Stimulated activated CD8-positive, alpha-beta memory T cell treated with anti-CD3 and anti-CD28 coated beads, Interleukin-4, amount 100 ng/mL, for 4 hours (primary cell): ENCODE measurements at regions not wholly inside any gene's neighbourhood (a gene's known extent, or its start where the extent isn't known, plus 50 kb on each side); places are given as distances from the start of the nearest gene placed in this dataset.

Experiments
- DNase-seq, 2 donors: peaks; one replicate each; pipeline ENCODE4 v3.0.0-alpha.2; 2020; ENCODE audit warnings: low read depth in 2 of 2, low spot score in 1 of 2

- no peak for DNase-seq
Measured at GRCh38 chr9:89986190-89986589, 381.4 kb downstream of the GADD45G start.

DNA sequence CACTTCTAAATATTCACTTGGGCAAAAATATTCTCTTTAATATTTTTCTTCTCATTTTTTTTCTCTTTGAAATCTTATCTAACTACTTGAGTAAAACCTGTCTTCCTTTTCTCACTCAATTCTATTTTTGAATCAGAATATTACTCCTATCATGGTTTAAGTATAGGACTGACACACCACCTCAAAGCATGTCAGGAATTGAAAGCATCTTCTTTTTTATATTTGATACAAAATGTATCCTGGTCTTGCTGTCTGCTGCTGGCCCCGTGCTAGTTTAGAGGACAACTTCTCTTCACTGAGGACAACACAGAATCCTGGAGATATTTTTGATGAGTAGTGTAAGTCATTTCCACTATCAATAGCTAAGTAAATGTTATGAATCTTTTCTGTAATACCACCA is 383.6 kb downstream of the GADD45G start:
- DNase-seq: no peak

GRCh38 chr9:89991204-89991790 is 386.5 kb downstream of the GADD45G start:
- no peak for DNase-seq

- no peak for DNase-seq
Measured at GRCh38 chr9:89992326-89993198, 387.8 kb downstream of the GADD45G start.

GRCh38 chr9:89993678-89994630 is 389.1 kb downstream of the GADD45G start:
- no peak for DNase-seq

GRCh38 chr9:89994988-89995613 is 390.3 kb downstream of the GADD45G start:
- DNase-seq: no peak

- no peak for DNase-seq
Measured at GRCh38 chr9:89996116-89996515, 391.3 kb downstream of the GADD45G start.

DNA sequence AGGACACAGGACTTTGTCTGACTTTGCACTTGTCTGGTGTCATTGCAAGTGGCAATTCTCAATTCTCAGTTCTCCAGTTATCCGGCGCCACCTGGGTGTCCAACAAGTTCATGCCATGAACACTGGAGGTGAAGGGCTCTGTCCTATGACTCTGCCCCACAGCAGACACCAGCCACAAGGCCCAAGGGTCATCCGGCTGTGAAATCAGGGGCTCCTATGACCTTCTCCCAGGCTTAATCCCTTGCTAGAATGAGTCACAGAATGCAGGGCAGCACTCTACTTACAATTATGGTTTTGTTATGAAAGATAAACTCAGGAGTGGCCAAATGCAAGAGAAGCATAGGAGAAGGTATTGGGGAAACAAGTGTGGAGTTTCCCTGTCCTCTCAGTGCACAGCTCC is 392.0 kb downstream of the GADD45G start:
- no peak for DNase-seq

DNA sequence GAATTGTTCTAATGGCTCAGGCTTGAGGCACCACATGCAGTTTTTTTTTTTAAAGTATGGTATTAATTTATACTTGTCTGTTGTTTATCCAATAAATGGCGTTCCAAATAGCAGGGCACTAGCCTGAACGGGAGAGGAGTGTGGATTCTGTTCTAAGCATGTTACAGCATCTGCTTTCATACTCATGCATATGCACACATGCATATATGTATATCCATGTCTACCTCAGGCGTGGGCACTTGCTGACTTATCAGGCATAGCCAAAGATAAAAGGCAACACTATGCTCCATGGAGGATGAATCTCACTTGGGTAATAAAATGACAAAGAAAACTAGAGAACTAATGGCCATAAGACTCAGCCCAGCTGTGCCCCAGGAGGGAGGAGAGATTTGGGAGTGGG is 393.8 kb downstream of the GADD45G start:
- no peak for DNase-seq

DNA sequence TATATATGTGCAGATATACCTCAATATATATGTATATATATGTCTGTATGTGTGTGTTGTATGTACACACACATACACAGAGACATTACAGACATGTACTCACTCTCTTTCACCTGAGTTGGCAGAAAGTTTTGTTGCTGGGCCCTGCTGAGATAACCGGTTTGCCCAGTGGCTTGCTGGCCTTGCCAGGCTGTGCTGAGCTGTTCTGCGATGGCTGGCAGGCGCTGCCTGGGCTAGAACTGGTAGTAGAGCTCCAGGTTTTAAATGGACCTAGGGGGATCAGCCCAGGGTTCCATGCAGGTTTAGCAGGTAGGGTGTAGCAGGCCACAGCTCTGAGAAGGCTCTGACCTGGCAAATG is 394.3 kb downstream of the GADD45G start:
- no peak for DNase-seq

DNA sequence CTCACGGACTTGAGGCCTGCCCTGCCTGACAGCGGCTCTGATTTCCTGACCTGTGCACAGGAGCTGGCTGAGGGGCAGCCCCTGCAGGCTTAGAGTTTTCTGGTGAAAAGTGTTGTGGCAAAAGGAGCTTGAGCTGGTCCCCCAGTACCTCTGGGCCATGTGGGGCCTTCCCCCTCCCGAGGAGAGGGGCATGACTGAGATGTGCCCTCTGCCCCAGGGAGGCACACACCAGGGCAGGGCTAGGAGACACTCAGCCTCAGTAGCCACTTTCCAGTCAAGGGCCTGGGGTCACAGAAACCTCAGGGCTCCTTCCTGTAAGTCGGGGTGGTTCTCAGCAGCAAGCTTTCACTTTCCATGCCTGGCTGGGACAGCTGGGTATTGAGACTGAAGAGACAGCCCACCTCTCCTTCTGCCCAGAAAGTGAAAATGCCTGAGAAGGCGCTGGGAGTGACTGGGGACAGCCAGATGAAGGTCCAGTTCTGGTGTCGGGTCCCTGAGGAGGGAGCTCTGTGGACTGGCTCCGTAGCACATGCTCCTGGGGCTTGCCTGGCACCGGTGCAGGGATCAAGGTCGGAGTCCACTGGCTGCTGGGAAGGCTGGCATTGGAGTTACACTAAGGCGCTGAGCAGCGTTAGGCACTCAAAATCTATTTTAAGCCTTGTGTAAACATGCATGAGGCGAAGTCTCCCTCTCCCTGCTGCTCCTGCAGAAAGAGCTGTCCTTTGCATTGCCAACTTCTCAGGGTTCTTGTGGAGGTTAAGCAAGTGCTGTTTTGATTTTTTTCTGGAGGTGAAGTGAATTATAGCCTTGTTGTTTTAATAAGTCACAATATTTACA is 394.9 kb downstream of the GADD45G start:
- DNase-seq: peak; percentile 25 to 37

DNA sequence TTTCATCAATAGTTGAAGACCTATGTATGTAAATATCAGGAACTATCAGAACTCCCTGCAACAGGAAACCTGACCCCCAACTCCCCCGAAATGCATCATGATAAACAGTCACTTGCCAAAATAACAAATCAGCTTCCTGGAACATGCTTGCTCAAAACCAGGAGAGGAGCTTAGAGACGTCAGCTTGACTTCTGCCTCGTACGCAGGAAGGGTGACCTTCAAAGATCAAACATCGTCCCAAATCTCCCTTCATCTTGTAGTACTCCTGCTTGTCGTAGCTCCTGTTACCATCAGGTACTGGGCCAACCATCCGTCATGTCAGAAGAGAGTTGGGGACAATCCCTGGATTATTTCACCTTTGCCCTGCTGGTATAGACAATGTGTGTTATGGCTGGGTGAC is 396.1 kb downstream of the GADD45G start:
- DNase-seq: no peak

DNA sequence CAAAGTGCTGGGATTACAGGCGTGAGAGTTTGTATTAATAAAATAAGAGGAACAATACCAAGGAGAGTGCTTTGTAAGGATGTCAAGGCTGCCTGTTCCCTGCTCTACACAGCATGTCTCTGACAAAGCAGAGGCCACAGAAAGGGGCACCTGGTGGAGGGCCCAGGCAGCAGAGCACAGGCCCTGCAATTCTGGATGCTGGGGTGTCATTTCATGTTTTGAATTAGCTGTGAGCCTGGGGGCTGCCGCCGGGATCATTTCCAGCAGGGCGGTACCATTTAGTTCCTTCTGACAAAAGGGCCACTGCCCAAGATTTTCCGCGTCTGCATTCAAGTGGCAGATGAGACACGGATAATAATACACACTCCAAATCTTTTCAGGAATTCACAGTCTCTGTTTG is 396.9 kb downstream of the GADD45G start:
- DNase-seq: no peak

GRCh38 chr9:90002397-90003271 is 397.8 kb downstream of the GADD45G start:
- no peak for DNase-seq

DNA sequence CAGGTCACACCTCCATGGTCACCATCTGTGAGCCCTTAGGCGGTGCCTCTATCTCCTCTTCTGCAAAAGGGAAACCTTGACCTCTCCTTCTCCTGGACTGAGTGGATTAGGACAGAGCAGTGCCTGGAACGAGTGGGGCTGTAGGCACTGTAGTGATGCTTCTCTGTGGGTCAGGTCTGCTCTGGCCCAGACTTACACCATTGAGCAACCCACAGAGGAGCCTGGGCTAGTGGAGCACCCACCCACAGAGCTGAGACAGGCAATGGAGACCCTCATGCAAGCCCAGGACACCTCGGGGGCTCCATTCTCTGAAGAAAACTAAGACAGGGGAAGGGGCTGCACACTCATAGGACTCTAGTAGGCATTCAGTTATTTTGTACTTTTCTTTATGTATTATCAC is 400.6 kb downstream of the GADD45G start:
- no peak for DNase-seq

DNA sequence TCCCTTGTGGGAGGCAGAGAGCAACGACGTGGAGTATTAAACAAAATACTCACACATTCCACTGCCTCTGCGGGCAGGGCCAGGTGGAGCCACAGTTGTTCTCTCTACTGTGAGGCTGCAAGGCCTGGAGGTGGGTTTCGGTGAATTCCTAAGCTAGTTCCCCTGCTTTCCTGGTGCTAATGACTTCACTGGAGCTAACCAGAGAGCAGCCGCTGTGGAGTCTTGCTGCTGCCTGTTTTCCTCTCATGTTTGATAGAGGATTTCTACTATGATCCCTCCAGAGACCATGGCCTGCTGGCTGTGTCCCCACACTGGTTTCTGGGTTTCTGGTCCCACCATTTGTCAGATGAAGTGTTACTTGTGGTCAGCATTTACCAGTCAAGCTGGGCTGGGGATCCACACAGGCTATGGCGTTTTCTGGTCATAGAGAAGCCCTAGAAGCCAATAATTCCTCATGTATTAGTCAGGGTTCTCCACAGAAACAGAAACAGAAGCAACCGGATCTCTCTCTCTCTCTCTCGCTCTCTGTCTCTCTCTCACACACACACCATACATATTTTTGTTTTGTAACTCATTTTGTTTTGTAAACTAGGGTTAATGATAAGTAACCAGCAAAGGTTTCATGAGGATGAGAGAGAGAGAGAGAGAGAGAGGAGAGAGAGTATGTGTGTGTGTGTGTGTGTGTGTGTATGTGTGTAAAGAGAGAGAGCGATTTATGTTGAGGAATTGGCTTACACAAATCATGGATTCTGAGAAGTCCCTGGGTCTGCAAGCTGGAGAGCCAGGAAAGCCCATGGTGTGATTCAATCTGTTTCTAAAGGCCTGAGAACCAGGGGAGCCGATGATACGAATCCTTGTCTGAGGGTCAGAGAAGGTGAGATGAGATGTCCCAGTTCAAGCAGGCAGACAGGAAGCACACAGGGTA is 403.0 kb downstream of the GADD45G start:
- no peak for DNase-seq

GRCh38 chr9:90009447-90009846 is 404.6 kb downstream of the GADD45G start:
- no peak for DNase-seq

GRCh38 chr9:90010793-90011192 is 406.0 kb downstream of the GADD45G start:
- no peak for DNase-seq
